ENCODE measurements at regions not wholly inside any gene's neighbourhood (a gene's known extent, or its start where the extent isn't known, plus 50 kb on each side); places are given as distances from the start of the nearest gene placed in this dataset.

GRCh38 chr7:115357703-115357999 is 435.8 kb downstream of the MDFIC start:
- no peak for TF ChIP-seq CTCF (conservative IDR thresholded peaks at IDR 0.05)
- no peak for TF ChIP-seq EZH2 (IDR thresholded peaks at IDR 0.05; ENCODE audit: low read depth)

Measured in PC-9 (cell line).